Glutamatergic neuron (in vitro differentiated cells): ENCODE measurements at regions not wholly inside any gene's neighbourhood (a gene's known extent, or its start where the extent isn't known, plus 50 kb on each side); places are given as distances from the start of the nearest gene placed in this dataset.
"Not testable (repeated sequence)": the region's sequence is repeated elsewhere in the genome, so short reads cannot be mapped to it uniquely, and the experiment has no call there.

Experiments used
- DNase-seq: peaks from one replicate; pipeline ENCODE4 v3.0.0; 2022
- H3K27ac Mint-ChIP-seq: one replicate; pipeline ENCODE4 v1.8.0; 2020; ENCODE audit warnings: mild to moderate bottlenecking, mixed read lengths, inconsistent platforms; ENCODE audit not compliant: unreplicated experiment
- H3K27me3 Mint-ChIP-seq: one replicate; pipeline ENCODE4 v1.8.0; 2020; ENCODE audit warnings: mild to moderate bottlenecking, moderate library complexity, mixed read lengths, inconsistent platforms; ENCODE audit not compliant: unreplicated experiment
- H3K36me3 Mint-ChIP-seq: one replicate; pipeline ENCODE4 v1.8.0; 2020; ENCODE audit warnings: mild to moderate bottlenecking, mixed read lengths, inconsistent platforms; ENCODE audit not compliant: unreplicated experiment
- H3K4me1 Mint-ChIP-seq: one replicate; pipeline ENCODE4 v1.8.0; 2020; ENCODE audit warnings: mild to moderate bottlenecking, low read depth, mixed read lengths, inconsistent platforms; ENCODE audit not compliant: unreplicated experiment
- H3K4me3 Mint-ChIP-seq: one replicate; pipeline ENCODE4 v1.8.0; 2020; ENCODE audit warnings: mild to moderate bottlenecking, mixed read lengths, inconsistent platforms; ENCODE audit not compliant: unreplicated experiment
- H3K9me3 Mint-ChIP-seq: one replicate; pipeline ENCODE4 v1.8.0; 2020; ENCODE audit warnings: mild to moderate bottlenecking, moderate library complexity, mixed read lengths, inconsistent platforms; ENCODE audit not compliant: unreplicated experiment
- TF ChIP-seq, protein P1 (sequence below): fragments of 200-600 bp; sonication (generic); IDR thresholded peaks from one replicate; pipeline ENCODE4 v1.5.0; 2021; ENCODE audit not compliant: partially characterized antibody, unreplicated experiment

DNA sequence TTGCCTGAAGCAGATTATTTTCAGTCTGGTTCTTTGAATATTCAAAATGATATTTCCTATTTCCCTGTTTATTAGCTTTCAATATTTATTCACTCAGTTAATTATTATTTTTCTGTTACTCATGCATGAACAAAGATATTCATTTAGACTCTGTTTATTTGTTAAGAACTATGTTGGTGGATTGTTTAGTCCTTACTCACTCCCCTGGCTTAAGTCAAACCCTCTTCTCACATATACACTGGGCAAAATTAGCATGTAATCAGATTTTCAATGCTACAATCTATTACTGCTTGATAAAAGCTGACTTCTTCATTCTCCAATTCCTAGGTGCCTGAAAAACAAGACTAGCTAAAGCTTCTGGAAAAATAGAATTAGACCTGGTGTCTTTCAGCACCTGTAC, 335.8 kb downstream of the FAT4 start:
- H3K4me1 Mint-ChIP-seq = no peaks in the 10 kb centered on the region
- DNase-seq = no peak
- H3K27me3 Mint-ChIP-seq = no peaks in the 10 kb centered on the region
- H3K9me3 Mint-ChIP-seq = no peaks in the 10 kb centered on the region
- H3K4me3 Mint-ChIP-seq = no peak overlapping the region
- no peaks in the 10 kb centered on the region for H3K36me3 Mint-ChIP-seq
- H3K27ac Mint-ChIP-seq = no peak overlapping the region
- TF ChIP-seq, protein P1, sequence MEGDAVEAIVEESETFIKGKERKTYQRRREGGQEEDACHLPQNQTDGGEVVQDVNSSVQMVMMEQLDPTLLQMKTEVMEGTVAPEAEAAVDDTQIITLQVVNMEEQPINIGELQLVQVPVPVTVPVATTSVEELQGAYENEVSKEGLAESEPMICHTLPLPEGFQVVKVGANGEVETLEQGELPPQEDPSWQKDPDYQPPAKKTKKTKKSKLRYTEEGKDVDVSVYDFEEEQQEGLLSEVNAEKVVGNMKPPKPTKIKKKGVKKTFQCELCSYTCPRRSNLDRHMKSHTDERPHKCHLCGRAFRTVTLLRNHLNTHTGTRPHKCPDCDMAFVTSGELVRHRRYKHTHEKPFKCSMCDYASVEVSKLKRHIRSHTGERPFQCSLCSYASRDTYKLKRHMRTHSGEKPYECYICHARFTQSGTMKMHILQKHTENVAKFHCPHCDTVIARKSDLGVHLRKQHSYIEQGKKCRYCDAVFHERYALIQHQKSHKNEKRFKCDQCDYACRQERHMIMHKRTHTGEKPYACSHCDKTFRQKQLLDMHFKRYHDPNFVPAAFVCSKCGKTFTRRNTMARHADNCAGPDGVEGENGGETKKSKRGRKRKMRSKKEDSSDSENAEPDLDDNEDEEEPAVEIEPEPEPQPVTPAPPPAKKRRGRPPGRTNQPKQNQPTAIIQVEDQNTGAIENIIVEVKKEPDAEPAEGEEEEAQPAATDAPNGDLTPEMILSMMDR = no peak

DNA sequence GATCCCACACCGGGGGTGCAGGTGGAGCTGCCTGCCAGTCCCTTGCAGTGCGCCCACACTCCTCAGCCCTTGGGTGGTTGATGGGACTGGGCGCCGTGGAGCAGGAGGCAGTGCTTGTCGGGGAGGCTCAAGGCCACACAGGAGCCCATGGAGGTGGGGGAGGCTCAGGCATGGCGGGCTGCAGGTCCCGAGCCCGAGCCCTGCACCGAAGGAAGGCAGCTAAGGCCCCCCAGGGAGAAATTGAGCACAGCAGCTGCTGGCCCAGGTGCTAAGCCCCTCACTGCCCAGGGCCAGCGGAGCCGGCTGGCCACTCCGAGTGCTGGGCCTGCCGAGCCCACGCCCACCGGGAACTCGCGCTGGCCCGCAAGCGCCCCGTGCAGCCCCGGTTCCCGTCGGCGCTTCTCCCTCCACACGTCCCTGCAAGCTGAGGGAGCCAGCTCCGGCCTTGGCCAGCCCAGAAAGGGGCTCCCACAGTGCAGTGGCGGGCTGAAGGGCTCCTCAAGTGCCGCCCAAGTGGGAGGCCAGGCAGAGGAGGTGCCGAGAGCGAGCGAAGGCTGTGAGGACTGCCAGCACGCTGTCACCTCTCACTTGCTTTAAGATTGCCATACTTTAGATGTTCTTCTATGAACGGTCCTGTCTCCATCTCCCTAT, 337.1 kb downstream of the FAT4 start:
- H3K27me3 Mint-ChIP-seq, H3K4me3 Mint-ChIP-seq, H3K27ac Mint-ChIP-seq, H3K36me3 Mint-ChIP-seq, DNase-seq, H3K9me3 Mint-ChIP-seq, H3K4me1 Mint-ChIP-seq: not testable (repeated sequence)

DNA sequence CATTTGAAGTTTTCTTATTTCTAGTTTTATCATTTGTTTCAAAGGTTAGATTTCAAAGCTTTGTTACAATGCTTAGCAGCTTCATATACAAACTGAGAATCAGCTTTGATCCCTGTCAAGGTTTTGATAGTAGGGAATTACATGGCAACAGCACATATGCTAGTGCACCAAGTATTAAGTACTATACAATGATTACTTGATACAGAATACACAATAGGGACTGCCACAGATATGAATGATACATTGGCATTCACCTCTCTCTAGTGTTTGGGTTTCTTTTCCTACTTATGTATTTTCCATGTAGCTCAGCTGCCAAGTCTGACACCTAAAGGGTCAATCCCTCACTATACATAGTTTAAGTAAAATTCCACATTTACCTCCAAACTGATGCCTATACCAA, 344.0 kb downstream of the FAT4 start:
- Mint-ChIP-seq H3K27ac (no peak overlapping the region), H3K27me3 (no peaks in the 10 kb centered on the region), H3K9me3 (no peaks in the 10 kb centered on the region), H3K36me3 (no peaks in the 10 kb centered on the region), H3K4me3 (no peak overlapping the region), H3K4me1 (no peaks in the 10 kb centered on the region)
- no peak for DNase-seq
- TF ChIP-seq, protein P1 = no peak

DNA sequence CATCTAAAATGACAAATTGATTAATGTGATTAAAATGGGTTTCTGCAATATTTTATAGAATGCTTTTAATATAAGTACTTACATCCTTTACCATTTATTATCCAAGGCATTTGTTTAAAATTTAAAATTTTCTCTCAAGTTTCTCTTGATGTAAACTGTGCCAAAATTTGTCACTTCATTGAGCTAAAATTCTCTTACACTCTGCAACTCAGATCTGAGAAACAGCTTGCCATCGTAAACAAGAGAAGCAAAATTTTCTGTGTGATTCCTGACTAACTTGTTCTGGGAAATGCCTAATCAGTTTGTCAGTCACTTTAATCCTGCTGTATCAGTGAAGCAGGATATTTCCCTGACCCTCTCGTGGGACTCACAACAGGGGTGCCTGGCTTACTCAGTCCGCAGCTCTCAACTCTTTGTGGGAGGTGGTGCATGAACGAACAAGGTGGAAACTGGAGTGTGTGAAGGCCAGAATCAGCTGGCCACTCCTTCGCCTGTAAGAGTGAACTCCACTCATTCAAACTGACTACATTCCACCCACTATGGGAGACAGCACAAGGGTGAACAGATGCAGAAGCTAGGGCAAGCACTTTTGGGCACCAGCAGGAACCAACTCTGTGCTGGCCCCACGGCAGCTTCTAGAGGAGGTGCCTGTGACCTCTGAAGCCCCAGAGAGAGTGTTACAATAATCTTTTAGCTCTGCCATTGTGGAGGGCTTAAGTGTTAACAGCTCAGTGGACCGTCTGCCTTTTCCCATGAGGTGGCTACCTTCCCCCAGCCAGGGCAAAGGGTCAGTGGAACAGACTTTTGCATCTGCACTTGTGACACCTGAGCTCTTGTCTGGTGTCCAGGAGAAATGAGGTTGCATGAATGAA, 349.4 kb downstream of the FAT4 start:
- Mint-ChIP-seq H3K4me1 (peaks cover 5% of the 10 kb centered on the region), H3K4me3 (peak overlapping the region; percentile 30), H3K36me3 (no peaks in the 10 kb centered on the region), H3K27me3 (peaks cover 5% of the 10 kb centered on the region), H3K27ac (peak overlapping the region; percentile 62), H3K9me3 (peaks cover 4% of the 10 kb centered on the region)
- TF ChIP-seq, protein P1 = no peak
- DNase-seq = no peak

DNA sequence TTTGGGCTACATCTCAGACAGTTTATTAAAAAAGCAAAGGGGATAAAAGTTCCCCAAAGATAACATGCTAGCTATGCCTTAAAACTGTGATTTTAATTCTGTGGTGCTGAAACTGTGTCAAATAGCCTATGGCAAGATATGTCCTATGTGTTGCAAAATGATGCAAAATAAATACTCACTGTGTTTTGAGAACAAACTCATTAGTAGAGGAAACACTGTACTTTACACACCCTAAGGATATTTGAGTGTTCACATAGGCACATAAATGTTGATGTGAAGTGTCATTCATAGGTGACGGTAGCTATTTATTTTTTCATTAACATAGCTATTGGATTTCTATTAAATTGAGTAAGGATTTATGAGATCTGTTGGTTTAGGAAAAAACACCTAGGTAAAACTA, 351.9 kb downstream of the FAT4 start:
- H3K27ac Mint-ChIP-seq = no peak overlapping the region
- TF ChIP-seq, protein P1 = no peak
- H3K27me3 Mint-ChIP-seq = peaks cover 5% of the 10 kb centered on the region
- DNase-seq = no peak
- H3K4me3 Mint-ChIP-seq = no peak overlapping the region
- peaks cover 5% of the 10 kb centered on the region for H3K4me1 Mint-ChIP-seq
- no peaks in the 10 kb centered on the region for H3K36me3 Mint-ChIP-seq
- peaks cover 4% of the 10 kb centered on the region for H3K9me3 Mint-ChIP-seq
